Nephron (organoid): ENCODE measurements at regions not wholly inside any gene's neighbourhood (a gene's known extent, or its start where the extent isn't known, plus 50 kb on each side); places are given as distances from the start of the nearest gene placed in this dataset.

Source experiments
- H3K27ac Mint-ChIP-seq, 3 experiments: 2 replicates each; pipeline ENCODE4 v1.8.0; 2020; ENCODE audit warnings: mixed read lengths in 3 of 3, mild to moderate bottlenecking in 2 of 3, moderate library complexity in 1 of 3
- H3K27me3 Mint-ChIP-seq: 2 replicates; pipeline ENCODE4 v1.8.0; 2021; ENCODE audit warnings: low read depth, mild to moderate bottlenecking, moderate library complexity, mixed read lengths
- H3K36me3 Mint-ChIP-seq: 2 replicates; pipeline ENCODE4 v1.8.0; 2020; ENCODE audit warnings: low read depth, mixed read lengths
- H3K4me1 Mint-ChIP-seq: 2 replicates; pipeline ENCODE4 v1.8.0; 2020; ENCODE audit warnings: mixed read lengths
- H3K4me3 Mint-ChIP-seq, 3 experiments: 2 replicates each; pipeline ENCODE4 v1.8.0; 2020; ENCODE audit warnings: mild to moderate bottlenecking in 3 of 3, mixed read lengths in 3 of 3, moderate library complexity in 2 of 3
- H3K9me3 Mint-ChIP-seq: 2 replicates; pipeline ENCODE4 v1.8.0; 2020; ENCODE audit warnings: mixed read lengths
- TF ChIP-seq, protein P1 (sequence below), 3 experiments: fragments of 200-600 bp; sonication (generic); IDR thresholded peaks; one replicate each; pipeline ENCODE4 v1.5.0; 2021; ENCODE audit warnings: antibody characterized with exemption in 3 of 3; ENCODE audit not compliant: unreplicated experiment in 3 of 3

DNA sequence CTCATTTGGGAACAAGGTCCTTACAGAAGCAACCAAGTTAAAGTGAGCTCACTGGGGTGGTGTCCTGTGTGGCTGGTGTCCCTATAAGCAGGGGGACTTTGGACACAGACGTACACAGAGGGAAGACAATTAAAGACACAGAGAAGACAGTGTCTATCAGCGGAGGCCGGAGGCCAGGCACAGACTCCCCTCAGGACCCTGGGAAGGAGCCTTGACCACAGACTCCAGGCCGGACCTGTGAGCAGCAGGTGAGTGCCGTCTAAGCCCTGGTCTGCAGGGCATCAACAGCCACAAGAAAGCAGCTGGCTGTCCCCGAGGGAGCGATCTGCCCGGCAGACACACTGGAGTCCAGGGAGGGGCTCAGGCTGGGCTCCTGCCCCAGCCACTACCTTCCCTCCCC, 219.1 kb upstream of the C14orf180 start:
- TF ChIP-seq, protein P1, sequence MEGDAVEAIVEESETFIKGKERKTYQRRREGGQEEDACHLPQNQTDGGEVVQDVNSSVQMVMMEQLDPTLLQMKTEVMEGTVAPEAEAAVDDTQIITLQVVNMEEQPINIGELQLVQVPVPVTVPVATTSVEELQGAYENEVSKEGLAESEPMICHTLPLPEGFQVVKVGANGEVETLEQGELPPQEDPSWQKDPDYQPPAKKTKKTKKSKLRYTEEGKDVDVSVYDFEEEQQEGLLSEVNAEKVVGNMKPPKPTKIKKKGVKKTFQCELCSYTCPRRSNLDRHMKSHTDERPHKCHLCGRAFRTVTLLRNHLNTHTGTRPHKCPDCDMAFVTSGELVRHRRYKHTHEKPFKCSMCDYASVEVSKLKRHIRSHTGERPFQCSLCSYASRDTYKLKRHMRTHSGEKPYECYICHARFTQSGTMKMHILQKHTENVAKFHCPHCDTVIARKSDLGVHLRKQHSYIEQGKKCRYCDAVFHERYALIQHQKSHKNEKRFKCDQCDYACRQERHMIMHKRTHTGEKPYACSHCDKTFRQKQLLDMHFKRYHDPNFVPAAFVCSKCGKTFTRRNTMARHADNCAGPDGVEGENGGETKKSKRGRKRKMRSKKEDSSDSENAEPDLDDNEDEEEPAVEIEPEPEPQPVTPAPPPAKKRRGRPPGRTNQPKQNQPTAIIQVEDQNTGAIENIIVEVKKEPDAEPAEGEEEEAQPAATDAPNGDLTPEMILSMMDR (IDR thresholded peaks at IDR 0.05; ENCODE audit: unreplicated experiment in 3 of 3) = no peak
- H3K4me1 Mint-ChIP-seq = peaks cover 13% of the 10 kb centered on the region
- H3K4me3 Mint-ChIP-seq = no peak overlapping the region
- H3K9me3 Mint-ChIP-seq = no peaks in the 10 kb centered on the region
- H3K36me3 Mint-ChIP-seq = no peaks in the 10 kb centered on the region
- H3K27me3 Mint-ChIP-seq = peaks cover 16% of the 10 kb centered on the region
- H3K27ac Mint-ChIP-seq = no peak overlapping the region

DNA sequence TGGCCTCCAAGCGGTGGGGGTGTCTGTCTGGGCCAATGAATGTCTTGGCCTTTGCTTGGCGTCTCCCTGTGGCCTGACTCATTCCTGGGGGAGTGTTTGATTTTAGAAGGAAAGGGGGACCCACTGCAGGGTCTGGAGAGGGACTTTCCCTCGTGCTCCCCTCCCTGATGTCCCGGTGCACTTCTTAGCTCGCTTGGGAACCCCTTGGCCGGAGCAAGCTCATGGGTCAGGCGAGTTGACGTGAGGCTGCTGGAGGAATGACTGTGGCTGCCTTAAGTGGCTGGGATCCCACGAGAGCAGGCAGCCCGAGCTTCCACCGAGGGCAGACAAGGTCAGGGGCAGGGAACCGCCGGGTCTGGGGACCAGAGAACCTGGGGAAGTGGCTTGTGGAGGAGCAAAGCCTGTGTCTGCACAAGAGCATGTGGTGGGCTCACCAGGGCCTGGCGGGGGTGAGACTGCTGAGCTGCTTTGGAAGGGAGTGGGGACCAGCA, 218.4 kb upstream of the C14orf180 start:
- H3K9me3 Mint-ChIP-seq = no peaks in the 10 kb centered on the region
- H3K27me3 Mint-ChIP-seq = peaks cover 20% of the 10 kb centered on the region
- no peaks in the 10 kb centered on the region for H3K36me3 Mint-ChIP-seq

DNA sequence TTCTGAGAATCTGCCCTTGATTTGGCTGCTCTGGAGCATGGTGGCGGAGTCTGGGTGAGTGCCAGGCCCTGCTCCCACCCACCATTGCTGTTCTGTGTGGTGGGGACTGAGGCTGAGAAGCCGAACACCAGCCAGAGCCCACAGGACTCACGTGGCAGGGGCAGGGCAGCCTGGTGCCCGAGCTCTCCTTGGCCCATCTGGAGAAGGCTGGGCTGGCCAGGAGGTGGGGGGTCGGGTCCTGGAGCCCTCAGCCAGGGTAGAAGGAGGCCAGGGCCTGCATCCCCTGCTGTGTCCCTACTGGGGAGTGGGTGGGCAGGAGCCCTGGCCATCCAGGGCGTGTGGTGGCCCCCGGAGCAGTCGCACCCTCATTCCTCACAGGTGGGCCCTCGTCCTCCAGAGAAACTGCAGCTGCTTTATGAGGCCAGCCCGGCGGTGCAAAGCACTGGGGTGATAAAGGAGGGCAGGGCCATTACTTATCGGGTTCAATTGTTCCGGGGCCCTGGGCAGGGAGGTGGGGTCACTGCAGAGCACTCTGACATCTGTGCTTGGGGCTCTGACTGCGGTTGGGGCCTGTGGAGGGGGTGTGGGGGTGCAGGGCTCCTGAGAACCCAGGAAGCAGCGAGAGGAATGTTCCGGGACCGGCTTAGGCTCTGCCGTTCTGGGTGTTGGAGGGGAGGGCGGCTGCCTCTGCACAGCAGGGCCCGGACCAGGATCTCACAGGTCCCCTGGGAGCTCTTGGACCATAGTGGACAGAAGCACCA, 217.5 kb upstream of the C14orf180 start:
- H3K36me3 Mint-ChIP-seq = no peaks in the 10 kb centered on the region
- TF ChIP-seq, protein P1 (IDR thresholded peaks at IDR 0.05; ENCODE audit: unreplicated experiment in 3 of 3) = no peak
- H3K27me3 Mint-ChIP-seq = peaks cover 28% of the 10 kb centered on the region
- peaks cover 4% of the 10 kb centered on the region for H3K4me1 Mint-ChIP-seq
- no peak overlapping the region for H3K4me3 Mint-ChIP-seq
- no peaks in the 10 kb centered on the region for H3K9me3 Mint-ChIP-seq
- no peak overlapping the region for H3K27ac Mint-ChIP-seq

More for the DNA sequence above, 218.4 kb upstream of the C14orf180 start:
- H3K4me1 Mint-ChIP-seq = peaks cover 7% of the 10 kb centered on the region
- H3K4me3 Mint-ChIP-seq = no peak overlapping the region
- H3K27ac Mint-ChIP-seq = no peak overlapping the region
- TF ChIP-seq, protein P1 (IDR thresholded peaks at IDR 0.05; ENCODE audit: unreplicated experiment in 3 of 3) = no peak

DNA sequence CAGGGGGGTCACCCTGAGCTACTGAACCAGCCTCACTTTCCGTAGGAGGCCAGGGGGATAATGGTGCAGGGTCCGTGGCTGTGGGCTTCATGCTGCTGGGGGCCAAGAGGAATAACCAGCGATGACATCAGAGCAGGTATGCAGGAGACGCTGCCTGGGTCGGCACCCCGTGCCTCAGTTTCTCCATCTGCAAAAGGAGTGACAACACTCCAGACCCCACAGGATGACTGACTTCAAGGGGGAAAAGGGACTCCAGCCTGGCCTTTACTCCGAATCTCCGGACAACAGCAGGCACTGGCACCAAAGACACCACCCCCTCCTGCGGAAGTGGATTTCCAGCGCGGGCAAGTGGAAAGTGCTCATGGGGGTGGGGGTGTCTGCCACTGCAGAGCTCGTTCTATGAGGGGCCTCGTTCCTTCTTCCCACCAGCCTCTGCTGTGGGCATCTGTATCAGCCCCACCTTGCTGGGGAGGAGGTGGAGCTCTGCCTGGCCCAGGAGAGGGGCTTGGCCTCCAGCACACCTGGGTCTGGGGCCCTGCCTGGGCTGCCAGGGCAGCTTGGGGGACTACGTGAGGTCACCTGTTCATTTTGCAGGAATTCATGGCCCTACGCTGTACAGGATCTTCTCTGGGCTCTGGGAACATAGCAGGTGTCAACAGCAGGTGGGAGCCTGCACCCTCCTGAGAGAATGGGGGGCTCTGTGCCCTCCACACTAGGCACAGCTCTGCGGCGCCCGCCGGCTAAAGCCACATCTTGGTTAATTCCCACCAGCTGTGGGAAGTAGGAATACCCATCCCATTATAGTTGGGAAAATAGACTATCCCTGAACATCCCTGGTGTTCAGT, 216.6 kb upstream of the C14orf180 start:
- no peaks in the 10 kb centered on the region for H3K36me3 Mint-ChIP-seq

DNA sequence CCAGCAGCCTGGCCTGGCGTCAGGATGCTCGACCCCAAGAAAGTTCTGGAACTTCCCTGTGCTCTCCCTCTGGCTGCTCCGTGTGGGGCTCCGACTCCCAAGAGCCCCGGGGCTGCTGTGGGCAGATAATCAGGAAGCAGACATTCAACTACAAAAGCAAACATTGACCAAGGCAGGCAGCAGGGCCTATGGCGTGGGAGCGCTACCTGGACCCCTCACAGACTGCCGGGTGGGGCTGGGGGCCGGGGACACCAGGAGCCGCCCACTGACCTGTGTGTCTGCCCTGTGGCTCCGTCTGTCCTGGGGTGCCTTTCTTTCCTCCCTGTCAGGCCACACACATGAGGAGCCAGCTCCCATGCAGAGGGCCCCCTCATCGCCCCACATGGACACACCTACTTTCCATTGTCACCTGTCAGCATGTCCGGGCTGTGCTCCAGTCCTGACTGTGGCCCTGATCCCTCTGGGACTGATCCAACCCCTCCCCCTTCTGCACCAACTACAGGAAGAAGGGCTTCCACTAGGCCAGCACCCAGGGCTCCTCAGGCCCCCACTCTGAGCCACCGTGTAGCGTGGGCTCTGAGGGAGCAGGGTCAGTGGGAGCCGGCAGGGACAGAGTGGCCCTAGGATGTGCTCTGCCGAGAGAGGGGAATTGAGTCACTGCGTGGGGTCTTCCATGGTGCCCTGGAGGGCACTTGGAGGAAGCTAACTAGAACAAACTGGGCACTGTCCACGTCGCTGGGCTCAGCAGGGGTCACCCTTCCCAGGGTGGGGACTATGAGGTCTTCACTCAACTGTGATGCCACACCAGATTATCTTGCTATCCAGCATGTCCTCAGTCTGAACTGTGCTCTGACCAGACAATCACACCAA, 215.4 kb upstream of the C14orf180 start:
- Mint-ChIP-seq H3K27ac (no peak overlapping the region), H3K36me3 (no peaks in the 10 kb centered on the region), H3K27me3 (peaks cover 34% of the 10 kb centered on the region), H3K9me3 (no peaks in the 10 kb centered on the region), H3K4me3 (no peak overlapping the region), H3K4me1 (peaks cover 4% of the 10 kb centered on the region)
- TF ChIP-seq, protein P1 (IDR thresholded peaks at IDR 0.05; ENCODE audit: unreplicated experiment in 3 of 3) = no peak

More for the DNA sequence above, 216.6 kb upstream of the C14orf180 start:
- no peak overlapping the region for H3K27ac Mint-ChIP-seq
- peaks cover 4% of the 10 kb centered on the region for H3K4me1 Mint-ChIP-seq
- peaks cover 31% of the 10 kb centered on the region for H3K27me3 Mint-ChIP-seq
- no peaks in the 10 kb centered on the region for H3K9me3 Mint-ChIP-seq
- TF ChIP-seq, protein P1 (IDR thresholded peaks at IDR 0.05; ENCODE audit: unreplicated experiment in 3 of 3) = no peak
- no peak overlapping the region for H3K4me3 Mint-ChIP-seq
